Gastrocnemius medialis (tissue), 4 donors: ENCODE measurements at regions not wholly inside any gene's neighbourhood (a gene's known extent, or its start where the extent isn't known, plus 50 kb on each side); places are given as distances from the start of the nearest gene placed in this dataset.

Experiments
- POLR2A ChIP-seq, 2 donors: fragments of 450-650 bp; IDR thresholded peaks; one replicate each; pipeline ENCODE4 v1.6.1; 2017; ENCODE audit warnings: antibody characterized with exemption in 2 of 2, mild to moderate bottlenecking in 2 of 2, moderate library complexity in 2 of 2
- TF ChIP-seq, protein P1 (sequence below), 5 experiments: fragments of 450-650 bp in 3 of 5; fragments of 200-600 bp in 2 of 5; sonication (generic) in 2 of 5; IDR thresholded peaks in 4 of 5; conservative IDR thresholded peaks in 1 of 5; 1 replicate in 4 of 5; 2 replicates in 1 of 5; pipeline ENCODE4 v1.5.1; 2016 to 2019; ENCODE audit warnings: antibody characterized with exemption in 5 of 5, mild to moderate bottlenecking in 3 of 5, moderate library complexity in 3 of 5

DNA sequence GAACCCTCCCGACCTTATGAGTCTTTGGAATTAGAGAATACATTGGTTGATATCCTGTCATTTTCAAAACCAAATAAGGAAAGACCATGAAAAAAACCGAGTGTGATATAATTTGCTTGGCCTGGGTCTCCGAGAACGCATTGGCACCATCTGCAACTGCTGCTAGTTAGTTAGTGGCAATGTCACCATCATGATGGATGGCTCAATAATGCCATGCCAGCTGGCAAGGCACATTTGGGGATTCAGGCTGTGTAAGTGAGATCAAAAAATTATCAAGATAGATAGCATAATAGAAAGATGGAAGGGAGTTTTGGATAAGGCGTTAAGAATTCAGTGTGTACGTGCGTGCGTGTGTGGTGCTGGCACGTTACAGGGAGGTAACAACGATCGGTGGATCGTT, 134.7 kb upstream of the TCERG1L start:
- TF ChIP-seq, protein P1, sequence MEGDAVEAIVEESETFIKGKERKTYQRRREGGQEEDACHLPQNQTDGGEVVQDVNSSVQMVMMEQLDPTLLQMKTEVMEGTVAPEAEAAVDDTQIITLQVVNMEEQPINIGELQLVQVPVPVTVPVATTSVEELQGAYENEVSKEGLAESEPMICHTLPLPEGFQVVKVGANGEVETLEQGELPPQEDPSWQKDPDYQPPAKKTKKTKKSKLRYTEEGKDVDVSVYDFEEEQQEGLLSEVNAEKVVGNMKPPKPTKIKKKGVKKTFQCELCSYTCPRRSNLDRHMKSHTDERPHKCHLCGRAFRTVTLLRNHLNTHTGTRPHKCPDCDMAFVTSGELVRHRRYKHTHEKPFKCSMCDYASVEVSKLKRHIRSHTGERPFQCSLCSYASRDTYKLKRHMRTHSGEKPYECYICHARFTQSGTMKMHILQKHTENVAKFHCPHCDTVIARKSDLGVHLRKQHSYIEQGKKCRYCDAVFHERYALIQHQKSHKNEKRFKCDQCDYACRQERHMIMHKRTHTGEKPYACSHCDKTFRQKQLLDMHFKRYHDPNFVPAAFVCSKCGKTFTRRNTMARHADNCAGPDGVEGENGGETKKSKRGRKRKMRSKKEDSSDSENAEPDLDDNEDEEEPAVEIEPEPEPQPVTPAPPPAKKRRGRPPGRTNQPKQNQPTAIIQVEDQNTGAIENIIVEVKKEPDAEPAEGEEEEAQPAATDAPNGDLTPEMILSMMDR (IDR thresholded peaks at IDR 0.05 in 4 of 5, conservative IDR thresholded peaks at IDR 0.05 in 1 of 5), result no peak
- no peak for TF ChIP-seq POLR2A (IDR thresholded peaks at IDR 0.05)
